Adrenal gland (tissue), 5 donors: ENCODE measurements at regions not wholly inside any gene's neighbourhood (a gene's known extent, or its start where the extent isn't known, plus 50 kb on each side); places are given as distances from the start of the nearest gene placed in this dataset.

Source experiments
- POLR2A ChIP-seq, 2 donors: fragments of 450-650 bp; IDR thresholded peaks; one replicate each; pipeline ENCODE4 v1.6.1; 2017; ENCODE audit warnings: antibody characterized with exemption in 2 of 2, mild to moderate bottlenecking in 2 of 2, moderate library complexity in 1 of 2
- TF ChIP-seq, protein P1 (sequence below), 6 experiments: fragments of 450-650 bp in 4 of 6; fragments of 200-600 bp in 2 of 6; sonication (generic) in 1 of 6; IDR thresholded peaks; 1 replicate in 5 of 6; 2 replicates in 1 of 6; pipeline versions ENCODE4 v1.5.1 to v1.8.0; 2016 to 2021; ENCODE audit warnings: antibody characterized with exemption in 6 of 6, mild to moderate bottlenecking in 2 of 6, moderate library complexity in 1 of 6
- donor health status: DM: no; HTN: no; CAD: no.

GRCh38 chr17:52209507-52209906 is 51.0 kb upstream of the CA10 start:
- TF ChIP-seq, protein P1, sequence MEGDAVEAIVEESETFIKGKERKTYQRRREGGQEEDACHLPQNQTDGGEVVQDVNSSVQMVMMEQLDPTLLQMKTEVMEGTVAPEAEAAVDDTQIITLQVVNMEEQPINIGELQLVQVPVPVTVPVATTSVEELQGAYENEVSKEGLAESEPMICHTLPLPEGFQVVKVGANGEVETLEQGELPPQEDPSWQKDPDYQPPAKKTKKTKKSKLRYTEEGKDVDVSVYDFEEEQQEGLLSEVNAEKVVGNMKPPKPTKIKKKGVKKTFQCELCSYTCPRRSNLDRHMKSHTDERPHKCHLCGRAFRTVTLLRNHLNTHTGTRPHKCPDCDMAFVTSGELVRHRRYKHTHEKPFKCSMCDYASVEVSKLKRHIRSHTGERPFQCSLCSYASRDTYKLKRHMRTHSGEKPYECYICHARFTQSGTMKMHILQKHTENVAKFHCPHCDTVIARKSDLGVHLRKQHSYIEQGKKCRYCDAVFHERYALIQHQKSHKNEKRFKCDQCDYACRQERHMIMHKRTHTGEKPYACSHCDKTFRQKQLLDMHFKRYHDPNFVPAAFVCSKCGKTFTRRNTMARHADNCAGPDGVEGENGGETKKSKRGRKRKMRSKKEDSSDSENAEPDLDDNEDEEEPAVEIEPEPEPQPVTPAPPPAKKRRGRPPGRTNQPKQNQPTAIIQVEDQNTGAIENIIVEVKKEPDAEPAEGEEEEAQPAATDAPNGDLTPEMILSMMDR (IDR thresholded peaks at IDR 0.05): no peak
- TF ChIP-seq POLR2A (IDR thresholded peaks at IDR 0.05): no peak
